BE2C (cell line): ENCODE measurements at regions not wholly inside any gene's neighbourhood (a gene's known extent, or its start where the extent isn't known, plus 50 kb on each side); places are given as distances from the start of the nearest gene placed in this dataset.

Source experiments
- DNase-seq: peaks from one replicate; pipeline ENCODE4 v3.0.0-alpha.2; 2020
- H3K27me3 ChIP-seq: fragments of 250-450 bp; sonication (Bioruptor Pico); 2 replicates; pipeline ENCODE4 v1.5.1; 2020; ENCODE audit warnings: mild to moderate bottlenecking
- H3K36me3 ChIP-seq: fragments of 250-450 bp; sonication (Bioruptor Pico); 2 replicates; pipeline ENCODE4 v1.5.1; 2020; ENCODE audit warnings: mild to moderate bottlenecking
- H3K4me1 ChIP-seq: fragments of 250-450 bp; sonication (Bioruptor Pico); 2 replicates; pipeline ENCODE4 v1.5.1; 2020
- H3K4me3 ChIP-seq: 2 replicates; pipeline ENCODE4 v1.5.1; 2011; ENCODE audit warnings: low read depth, low read length
- H3K9me3 ChIP-seq: fragments of 250-450 bp; sonication (Bioruptor Pico); 2 replicates; pipeline ENCODE4 v1.5.1; 2020
- TF ChIP-seq, protein P1 (sequence below): IDR thresholded peaks from 2 replicates; pipeline ENCODE4 v1.5.1; 2012; ENCODE audit warnings: mild to moderate bottlenecking, low read depth, low read length

DNA sequence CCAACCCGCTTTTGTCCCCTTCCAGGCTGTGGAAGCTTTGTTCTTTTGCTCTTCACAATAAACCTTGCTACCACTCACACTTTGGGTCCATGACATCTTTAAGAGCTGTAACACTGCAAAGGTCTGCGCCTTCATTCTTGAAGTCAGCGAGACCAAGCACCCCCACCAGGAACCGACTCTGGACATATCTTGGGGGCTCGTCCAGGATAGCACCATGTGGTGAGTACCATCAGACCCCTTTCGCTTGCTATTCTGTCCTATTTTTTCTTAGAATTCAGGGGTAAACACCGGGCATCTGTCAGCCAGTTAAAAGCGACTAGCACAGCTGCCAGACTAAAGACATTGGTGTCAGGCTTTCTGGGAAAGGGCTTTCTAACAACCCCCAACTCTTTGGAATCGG is 137.6 kb upstream of the PPFIA2 start:
- H3K4me1 ChIP-seq = no peaks in the 10 kb centered on the region
- no peak for DNase-seq
- TF ChIP-seq, protein P1, sequence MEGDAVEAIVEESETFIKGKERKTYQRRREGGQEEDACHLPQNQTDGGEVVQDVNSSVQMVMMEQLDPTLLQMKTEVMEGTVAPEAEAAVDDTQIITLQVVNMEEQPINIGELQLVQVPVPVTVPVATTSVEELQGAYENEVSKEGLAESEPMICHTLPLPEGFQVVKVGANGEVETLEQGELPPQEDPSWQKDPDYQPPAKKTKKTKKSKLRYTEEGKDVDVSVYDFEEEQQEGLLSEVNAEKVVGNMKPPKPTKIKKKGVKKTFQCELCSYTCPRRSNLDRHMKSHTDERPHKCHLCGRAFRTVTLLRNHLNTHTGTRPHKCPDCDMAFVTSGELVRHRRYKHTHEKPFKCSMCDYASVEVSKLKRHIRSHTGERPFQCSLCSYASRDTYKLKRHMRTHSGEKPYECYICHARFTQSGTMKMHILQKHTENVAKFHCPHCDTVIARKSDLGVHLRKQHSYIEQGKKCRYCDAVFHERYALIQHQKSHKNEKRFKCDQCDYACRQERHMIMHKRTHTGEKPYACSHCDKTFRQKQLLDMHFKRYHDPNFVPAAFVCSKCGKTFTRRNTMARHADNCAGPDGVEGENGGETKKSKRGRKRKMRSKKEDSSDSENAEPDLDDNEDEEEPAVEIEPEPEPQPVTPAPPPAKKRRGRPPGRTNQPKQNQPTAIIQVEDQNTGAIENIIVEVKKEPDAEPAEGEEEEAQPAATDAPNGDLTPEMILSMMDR = no peak
- H3K4me3 ChIP-seq = no peak overlapping the region
- no peaks in the 10 kb centered on the region for H3K36me3 ChIP-seq
- no peaks in the 10 kb centered on the region for H3K27me3 ChIP-seq
- no peaks in the 10 kb centered on the region for H3K9me3 ChIP-seq

DNA sequence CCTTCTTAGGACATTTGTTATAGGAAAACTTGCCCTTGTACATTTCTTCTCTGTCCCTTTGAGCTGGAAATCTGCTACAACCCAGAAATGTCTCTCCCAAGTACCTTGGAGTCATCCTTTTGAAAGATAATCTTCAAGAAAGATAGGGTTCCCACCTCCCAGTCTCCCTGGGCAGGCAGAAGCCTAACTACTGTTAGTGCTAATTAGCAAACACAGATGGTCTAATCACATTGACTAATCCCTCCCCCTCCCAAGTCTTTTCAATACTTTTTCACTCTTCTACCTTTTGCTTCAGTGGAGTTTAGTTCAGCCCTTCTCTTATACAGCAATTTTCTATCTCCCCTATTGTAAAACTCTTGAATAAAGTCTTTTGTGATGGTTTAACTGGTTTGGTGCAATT is 129.8 kb upstream of the PPFIA2 start:
- Histone ChIP-seq H3K27me3 (no peaks in the 10 kb centered on the region), H3K4me1 (no peaks in the 10 kb centered on the region), H3K36me3 (no peaks in the 10 kb centered on the region), H3K4me3 (no peak overlapping the region), H3K9me3 (no peaks in the 10 kb centered on the region)
- TF ChIP-seq, protein P1 = no peak
- no peak for DNase-seq

DNA sequence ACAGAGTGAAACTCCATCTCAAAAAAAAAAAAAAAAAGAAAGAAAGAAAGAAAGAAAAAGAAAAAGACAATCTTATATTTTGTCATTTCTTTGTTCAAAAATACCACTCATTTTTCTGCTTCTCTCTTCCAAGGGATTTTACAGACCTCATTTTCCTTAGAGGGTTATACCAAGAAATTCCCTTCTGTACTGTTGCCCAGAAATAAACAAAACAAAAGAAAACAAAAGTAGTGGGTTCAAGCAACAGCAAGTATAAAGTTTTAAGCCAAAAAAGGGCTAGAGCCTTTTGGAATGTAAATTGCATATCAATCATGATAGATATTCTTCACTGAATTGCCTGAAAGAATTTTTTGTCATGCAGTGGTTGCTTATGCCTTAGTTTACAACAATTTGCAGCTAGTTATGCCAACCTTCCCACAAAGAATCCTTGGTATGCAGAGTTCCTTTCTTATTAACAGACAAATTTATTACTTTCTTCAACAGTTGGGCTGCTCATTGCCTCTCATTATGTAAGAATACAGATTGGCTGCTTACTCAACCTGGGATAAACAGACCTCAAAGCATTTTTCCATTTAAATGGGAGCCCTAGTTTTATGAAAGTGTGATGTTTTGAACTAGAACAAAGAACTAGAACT is 129.1 kb upstream of the PPFIA2 start:
- Histone ChIP-seq H3K9me3 (no peaks in the 10 kb centered on the region), H3K36me3 (no peaks in the 10 kb centered on the region), H3K4me3 (no peak overlapping the region), H3K27me3 (no peaks in the 10 kb centered on the region), H3K4me1 (no peaks in the 10 kb centered on the region)
- TF ChIP-seq, protein P1 = no peak
- no peak for DNase-seq

DNA sequence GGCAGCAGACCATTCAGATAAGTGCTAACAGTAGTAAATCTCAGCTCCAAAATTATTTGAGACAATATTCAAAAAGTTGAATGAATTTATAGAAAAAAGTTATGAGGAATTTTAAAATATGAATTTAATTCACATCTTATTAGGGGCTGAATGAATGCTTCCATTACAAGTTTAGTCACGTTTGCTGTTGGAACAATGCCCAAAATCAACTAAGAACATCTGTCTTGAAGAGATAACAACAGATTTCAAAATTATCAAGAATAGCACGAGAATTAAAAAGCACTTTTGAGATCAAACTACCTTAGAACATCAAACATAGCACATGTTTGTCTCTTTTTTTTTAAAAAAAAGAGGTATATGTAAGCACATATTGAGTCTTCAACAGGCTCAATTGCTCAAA is 115.4 kb upstream of the PPFIA2 start:
- H3K4me3 ChIP-seq = no peak overlapping the region
- no peaks in the 10 kb centered on the region for H3K9me3 ChIP-seq
- DNase-seq = no peak
- H3K27me3 ChIP-seq = no peaks in the 10 kb centered on the region
- H3K4me1 ChIP-seq = no peaks in the 10 kb centered on the region
- TF ChIP-seq, protein P1 = no peak
- H3K36me3 ChIP-seq = no peaks in the 10 kb centered on the region

DNA sequence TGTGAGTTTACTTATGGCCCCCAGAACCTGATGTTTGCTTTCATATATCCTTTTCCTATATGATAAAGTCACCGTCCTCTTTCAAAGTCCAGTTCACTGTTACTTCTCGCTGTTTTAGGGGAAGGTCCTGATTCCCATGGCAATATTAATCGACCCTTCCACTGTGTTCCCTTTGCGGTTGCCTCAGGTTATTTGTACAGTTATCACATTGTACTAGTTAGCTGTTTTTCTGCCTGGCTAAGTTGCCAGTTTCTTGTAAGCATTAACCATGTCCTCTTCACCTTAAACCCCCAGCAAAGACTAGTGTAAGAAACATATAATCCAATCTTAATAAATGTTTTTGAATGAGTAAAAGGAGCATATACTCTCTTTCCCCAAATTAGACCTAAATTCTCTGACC is 115.0 kb upstream of the PPFIA2 start:
- DNase-seq = no peak
- Histone ChIP-seq H3K4me3 (no peak overlapping the region), H3K4me1 (no peaks in the 10 kb centered on the region), H3K9me3 (no peaks in the 10 kb centered on the region), H3K36me3 (no peaks in the 10 kb centered on the region), H3K27me3 (no peaks in the 10 kb centered on the region)
- TF ChIP-seq, protein P1 = no peak

DNA sequence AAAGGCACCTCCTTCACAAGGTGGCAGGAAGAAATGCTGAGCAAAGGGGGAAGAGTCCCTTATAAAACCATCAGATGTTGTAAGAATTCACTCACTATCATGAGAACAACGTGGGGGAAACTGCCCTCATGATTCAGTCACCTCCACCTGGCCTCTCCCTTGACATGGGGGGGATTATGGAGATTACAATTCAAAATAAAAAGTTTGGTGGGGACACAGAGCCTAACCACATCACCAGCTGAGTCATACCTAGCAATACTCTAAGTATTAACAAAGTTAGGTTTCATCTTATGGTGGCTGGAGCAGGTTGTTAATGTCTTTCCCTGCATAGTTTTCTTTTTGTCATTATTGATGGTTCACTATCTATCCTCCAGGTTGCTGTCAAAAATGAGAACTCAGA is 113.2 kb upstream of the PPFIA2 start:
- Histone ChIP-seq H3K27me3 (no peaks in the 10 kb centered on the region), H3K4me1 (no peaks in the 10 kb centered on the region), H3K36me3 (no peaks in the 10 kb centered on the region), H3K9me3 (no peaks in the 10 kb centered on the region), H3K4me3 (no peak overlapping the region)
- no peak for DNase-seq
- TF ChIP-seq, protein P1 = no peak
